Epithelial cell of proximal tubule (primary cell): ENCODE measurements at regions not wholly inside any gene's neighbourhood (a gene's known extent, or its start where the extent isn't known, plus 50 kb on each side); places are given as distances from the start of the nearest gene placed in this dataset.
"Not testable (repeated sequence)": the region's sequence is repeated elsewhere in the genome, so short reads cannot be mapped to it uniquely, and the experiment has no call there.

Source experiments
- DNase-seq: peaks from one replicate; pipeline ENCODE4 v3.0.0-alpha.2; 2011; ENCODE audit warnings: low read depth
- H3K4me3 ChIP-seq: 2 replicates; pipeline ENCODE4 v1.5.1; 2011; ENCODE audit warnings: low read depth, mild to moderate bottlenecking, low read length
- TF ChIP-seq, protein P1 (sequence below): conservative IDR thresholded peaks from 2 replicates; pipeline ENCODE4 v1.5.1; 2012; ENCODE audit warnings: low read depth, mild to moderate bottlenecking, low read length

DNA sequence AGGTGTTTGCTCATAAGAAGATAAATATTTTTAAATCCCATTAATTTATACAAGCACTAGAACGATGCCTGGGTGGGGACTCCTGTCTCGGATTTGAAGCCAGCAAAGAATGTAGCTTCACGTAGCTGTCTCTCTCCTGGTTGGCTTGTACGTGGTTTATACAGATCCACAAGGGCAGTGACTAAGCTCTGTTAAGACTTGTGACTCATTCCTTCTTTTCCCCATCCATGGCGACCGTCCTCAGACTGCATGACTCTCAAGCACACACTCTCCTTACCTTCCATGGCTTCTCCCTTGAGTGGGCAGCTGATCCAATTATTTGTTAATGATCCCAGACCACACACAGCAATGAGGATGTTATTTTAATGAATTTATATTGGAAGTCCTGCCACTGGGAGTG, 679.7 kb upstream of the SOX9 start:
- TF ChIP-seq, protein P1, sequence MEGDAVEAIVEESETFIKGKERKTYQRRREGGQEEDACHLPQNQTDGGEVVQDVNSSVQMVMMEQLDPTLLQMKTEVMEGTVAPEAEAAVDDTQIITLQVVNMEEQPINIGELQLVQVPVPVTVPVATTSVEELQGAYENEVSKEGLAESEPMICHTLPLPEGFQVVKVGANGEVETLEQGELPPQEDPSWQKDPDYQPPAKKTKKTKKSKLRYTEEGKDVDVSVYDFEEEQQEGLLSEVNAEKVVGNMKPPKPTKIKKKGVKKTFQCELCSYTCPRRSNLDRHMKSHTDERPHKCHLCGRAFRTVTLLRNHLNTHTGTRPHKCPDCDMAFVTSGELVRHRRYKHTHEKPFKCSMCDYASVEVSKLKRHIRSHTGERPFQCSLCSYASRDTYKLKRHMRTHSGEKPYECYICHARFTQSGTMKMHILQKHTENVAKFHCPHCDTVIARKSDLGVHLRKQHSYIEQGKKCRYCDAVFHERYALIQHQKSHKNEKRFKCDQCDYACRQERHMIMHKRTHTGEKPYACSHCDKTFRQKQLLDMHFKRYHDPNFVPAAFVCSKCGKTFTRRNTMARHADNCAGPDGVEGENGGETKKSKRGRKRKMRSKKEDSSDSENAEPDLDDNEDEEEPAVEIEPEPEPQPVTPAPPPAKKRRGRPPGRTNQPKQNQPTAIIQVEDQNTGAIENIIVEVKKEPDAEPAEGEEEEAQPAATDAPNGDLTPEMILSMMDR = no peak
- no peak overlapping the region for H3K4me3 ChIP-seq
- peak; percentile 96 for DNase-seq

DNA sequence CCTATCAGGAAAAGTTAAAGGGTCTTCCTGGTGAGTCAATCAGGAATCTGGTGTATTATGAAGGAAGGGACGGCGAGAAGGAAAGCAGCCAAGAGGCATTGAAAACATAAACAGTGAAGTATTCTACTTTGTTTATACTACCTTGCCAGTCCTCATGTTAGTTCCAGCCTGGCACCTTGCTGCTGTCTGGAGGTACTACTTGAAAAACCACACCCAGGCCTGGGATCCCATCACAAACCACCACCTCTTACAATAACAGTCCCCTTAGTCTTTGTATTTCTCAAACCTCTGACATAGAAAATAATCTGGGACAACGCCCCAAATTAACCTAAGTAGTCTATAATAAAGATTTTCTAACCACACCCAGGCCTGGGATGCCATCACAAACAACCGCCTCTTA, 676.7 kb upstream of the SOX9 start:
- DNase-seq = no peak
- no peak overlapping the region for H3K4me3 ChIP-seq
- TF ChIP-seq, protein P1 = no peak

DNA sequence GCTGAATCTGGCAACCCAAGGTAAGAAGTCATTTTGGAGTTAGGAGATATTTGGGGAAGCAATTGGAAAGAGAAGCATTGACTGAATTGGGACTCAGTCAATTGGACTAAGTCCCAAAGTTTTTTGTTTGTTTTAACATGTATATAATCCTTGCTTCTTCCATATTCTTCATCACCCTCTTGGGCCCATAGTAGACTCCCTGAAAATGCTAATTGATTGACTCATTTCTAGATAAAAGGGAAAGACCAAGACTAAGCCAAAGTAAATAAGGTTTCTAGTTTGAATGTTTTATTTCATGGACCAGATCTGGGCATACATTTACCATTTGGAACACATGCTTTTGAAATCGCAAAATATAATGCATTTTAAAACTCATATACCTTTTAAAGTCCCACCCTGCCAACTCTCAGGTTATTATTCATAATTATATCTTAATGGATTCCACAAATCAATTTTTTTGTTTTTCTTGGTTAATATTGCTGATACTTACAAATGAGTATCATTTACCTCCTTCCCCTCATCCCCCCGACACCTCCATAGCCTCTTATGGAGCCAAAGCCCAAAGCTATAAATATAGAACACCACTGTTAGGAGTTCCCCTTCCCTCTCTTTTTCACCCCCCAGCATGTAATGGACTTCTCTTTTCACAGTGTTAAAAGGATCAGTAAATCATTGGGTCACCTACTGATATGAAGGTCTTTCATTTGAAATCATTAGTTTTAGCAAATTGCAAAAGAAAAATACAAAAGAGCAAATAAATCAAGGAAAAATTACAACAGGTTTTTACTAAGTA, 674.0 kb upstream of the SOX9 start:
- TF ChIP-seq, protein P1 = no peak
- no peak for DNase-seq
- H3K4me3 ChIP-seq = no peak overlapping the region

DNA sequence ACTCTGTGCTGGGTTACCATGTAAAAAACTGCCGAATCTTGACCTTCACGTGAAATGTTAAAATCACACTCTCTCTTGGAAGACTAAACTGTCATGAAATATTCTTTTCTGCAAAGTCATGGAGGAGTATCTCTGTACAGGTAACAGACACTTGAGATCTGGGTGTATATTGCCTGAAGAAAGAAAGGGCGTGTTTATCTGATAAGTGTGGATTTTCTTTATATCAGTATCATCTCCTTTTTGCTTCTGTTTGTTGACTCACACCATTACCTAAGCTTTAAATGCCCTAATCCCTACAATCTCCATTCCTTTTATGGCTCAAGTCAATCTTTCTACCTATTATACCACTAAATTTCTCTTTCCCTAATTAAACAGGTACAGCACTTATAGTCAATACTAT, 673.2 kb upstream of the SOX9 start:
- TF ChIP-seq, protein P1 = no peak
- no peak overlapping the region for H3K4me3 ChIP-seq
- no peak for DNase-seq

DNA sequence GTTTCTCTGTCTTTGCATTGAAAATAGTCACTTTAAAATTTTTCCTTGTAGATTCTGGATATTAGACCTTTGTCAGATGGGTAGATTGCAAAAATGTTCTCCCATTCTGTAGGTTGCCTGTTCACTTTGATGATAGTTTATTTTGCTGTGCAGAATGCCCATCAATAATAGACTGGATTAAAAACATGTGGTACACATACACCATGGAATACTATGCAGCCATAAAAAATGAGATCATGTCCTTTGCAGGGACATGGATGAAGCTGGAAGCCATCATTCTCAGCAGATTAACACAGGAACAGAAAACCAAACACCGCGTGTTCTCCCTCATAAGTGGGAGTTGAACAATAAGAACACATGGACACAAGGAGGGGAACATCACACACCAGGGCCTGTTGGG, 670.2 kb upstream of the SOX9 start:
- not testable (repeated sequence) for DNase-seq, H3K4me3 ChIP-seq

DNA sequence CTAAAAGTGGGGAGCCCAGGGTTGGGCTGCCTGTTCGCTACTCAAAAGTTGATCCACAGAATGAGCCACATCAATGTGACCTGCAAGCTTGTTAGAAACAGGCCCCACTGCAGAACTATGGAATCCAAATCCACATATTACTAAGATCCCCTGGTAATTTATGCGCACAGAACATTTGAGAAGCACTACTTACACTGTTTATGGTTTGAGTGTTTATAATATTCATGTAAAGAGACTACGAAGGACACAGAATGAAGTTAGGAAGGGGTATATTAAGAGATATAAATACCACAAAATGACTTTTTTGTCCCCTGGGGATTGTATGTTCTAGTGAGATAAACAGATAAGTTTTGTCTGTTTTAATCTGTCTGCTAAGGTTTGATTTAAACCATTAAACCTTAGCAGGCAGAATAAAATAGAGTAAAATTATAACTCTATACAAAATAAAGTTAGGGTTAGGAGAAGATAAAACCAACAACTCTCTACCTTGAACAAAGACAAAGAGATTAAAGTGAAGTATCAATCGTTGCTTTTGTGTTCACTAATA, 666.9 kb upstream of the SOX9 start:
- DNase-seq = no peak
- TF ChIP-seq, protein P1 = no peak
- no peak overlapping the region for H3K4me3 ChIP-seq

DNA sequence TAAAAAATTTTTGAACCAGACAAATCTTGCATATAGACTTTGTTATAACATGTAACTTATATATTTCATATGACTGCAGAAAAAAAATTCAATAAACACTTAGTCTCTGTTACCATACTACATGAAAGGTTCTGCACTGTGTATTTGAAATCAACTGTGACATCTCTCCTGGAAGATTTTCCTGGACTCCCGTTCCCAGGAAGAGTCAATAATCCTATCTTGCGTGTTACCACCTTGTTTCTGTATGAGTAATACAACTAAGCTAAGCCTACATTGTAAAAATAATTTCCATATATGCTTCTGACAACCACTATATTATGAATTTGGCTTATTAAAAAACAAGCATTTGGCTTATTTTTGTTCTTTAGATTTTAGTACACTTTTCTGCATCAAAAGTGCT, 665.6 kb upstream of the SOX9 start:
- H3K4me3 ChIP-seq = no peak overlapping the region
- DNase-seq = no peak
- TF ChIP-seq, protein P1 = no peak
